SK-N-MC (cell line): ENCODE measurements at regions not wholly inside any gene's neighbourhood (a gene's known extent, or its start where the extent isn't known, plus 50 kb on each side); places are given as distances from the start of the nearest gene placed in this dataset.

Experiments
- DNase-seq: peaks from one replicate; pipeline ENCODE4 v3.0.0-alpha.2; 2011; ENCODE audit warnings: low read depth, low spot score
- H3K27ac ChIP-seq: fragments of 200-600 bp; sonication (generic); 2 replicates; pipeline ENCODE4 v1.5.1; 2016; ENCODE audit warnings: mixed run types
- H3K36me3 ChIP-seq: fragments of 200-600 bp; sonication (generic); 2 replicates; pipeline ENCODE4 v1.6.1; 2017; ENCODE audit warnings: antibody characterized with exemption, low read length, mixed read lengths; ENCODE audit not compliant: insufficient read depth
- H3K4me3 ChIP-seq: fragments of 200-600 bp; sonication (generic); 2 replicates; pipeline ENCODE4 v1.5.1; 2016
- H3K9ac ChIP-seq: fragments of 200-600 bp; sonication (generic); 2 replicates; pipeline ENCODE4 v1.8.0; 2017; ENCODE audit warnings: mixed run types, mixed read lengths; ENCODE audit not compliant: insufficient read length
- H3K9me3 ChIP-seq: fragments of 200-600 bp; sonication (generic); 2 replicates; pipeline ENCODE4 v1.6.1; 2017; ENCODE audit warnings: low read depth, mild to moderate bottlenecking, antibody characterized with exemption, low read length, moderate library complexity, mixed read lengths
- EZH2 ChIP-seq: fragments of 200-600 bp; sonication (generic); IDR thresholded peaks from one replicate; pipeline ENCODE4 v1.6.1; 2017; ENCODE audit warnings: antibody characterized with exemption
- FOXP2 ChIP-seq: optimal IDR thresholded peaks from 2 replicates; pipeline ENCODE3; 2011; ENCODE audit warnings: mild to moderate bottlenecking, moderate library complexity; ENCODE audit not compliant: insufficient read depth; ENCODE audit errors: extremely low read length, control extremely low read depth
- POLR2AphosphoS5 ChIP-seq: IDR thresholded peaks from 2 replicates; pipeline ENCODE4 v1.6.1; 2012; ENCODE audit warnings: mild to moderate bottlenecking, low read depth, low read length, borderline replicate concordance

DNA sequence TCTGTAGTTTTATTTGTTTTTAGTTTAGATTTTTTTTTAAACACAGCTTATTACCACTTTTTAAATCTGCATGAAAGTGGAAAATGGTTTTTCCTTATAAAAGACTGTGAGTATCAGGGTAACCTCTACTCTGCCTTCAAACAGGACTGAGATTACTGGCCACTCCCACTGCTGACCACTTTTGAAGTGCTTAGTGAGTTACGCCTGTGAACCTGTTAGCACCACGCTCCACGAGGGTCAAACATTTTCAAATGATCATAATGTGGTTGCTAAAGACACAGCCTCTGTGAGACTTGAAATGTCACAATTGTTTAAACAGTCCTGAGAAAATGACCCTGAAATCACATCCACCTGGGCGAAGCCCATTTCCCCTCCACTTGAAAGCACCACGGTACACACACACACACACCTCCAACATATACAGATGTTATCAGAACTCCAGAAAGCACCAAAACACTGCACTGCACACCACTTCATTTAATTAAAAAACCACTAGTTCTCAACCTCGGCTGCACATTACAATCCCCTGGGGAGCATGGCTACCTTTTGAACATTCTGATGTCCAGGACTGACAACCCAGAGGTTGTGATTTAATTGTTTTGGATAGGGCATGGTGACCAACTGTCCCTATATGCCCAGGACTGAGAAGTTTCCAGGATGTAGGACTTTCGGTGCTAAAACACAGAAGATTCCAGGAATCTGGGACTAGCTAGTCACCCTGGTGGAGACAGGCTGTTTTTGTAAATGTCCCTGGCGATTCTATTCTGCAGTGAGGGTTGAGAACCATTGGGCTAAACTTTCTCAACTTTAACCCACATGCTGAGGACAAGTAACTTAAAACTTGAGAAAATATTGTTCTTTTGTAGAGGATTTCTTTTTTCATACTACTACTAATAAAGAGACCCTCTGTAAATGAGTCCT is 176.4 kb upstream of the MYLIP start:
- Histone ChIP-seq H3K9me3 (no peaks in the 10 kb centered on the region), H3K36me3 (no peaks in the 10 kb centered on the region), H3K27ac (peak overlapping the region; percentile 98), H3K9ac (peak overlapping the region; percentile 34), H3K4me3 (peak overlapping the region; percentile 62)
- TF ChIP-seq FOXP2 (no peak), EZH2 (no peak), POLR2AphosphoS5 (no peak)
- DNase-seq, result no peak

DNA sequence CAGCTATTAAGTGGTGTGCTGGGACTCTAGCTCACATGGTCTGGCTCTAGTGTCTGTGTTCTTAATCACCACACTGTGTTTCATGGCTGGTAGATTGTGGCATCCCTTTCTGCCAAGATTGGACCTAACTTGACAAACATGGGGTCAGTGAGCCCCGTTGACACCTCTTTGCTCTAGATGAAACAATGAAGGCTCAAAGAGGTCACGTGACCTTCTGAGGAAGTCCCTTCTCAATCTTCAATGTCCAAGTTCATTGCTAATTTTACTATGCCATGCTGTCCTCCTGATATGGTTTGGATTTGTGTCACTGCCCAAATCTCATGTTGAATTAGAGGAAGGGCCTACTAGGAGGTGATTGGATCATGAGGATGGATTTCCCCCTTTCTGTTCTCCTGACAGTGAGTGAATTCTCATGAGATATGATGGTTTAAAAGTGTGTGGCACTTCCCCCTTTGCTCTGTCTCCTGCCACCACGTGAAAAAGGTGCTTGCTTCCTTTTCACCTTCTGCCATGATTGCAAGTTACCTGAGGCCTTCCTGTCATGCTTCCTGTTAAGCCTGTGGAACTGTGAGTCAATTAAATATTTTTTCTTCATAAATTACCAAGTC is 177.8 kb upstream of the MYLIP start:
- TF ChIP-seq POLR2AphosphoS5 (no peak), EZH2 (no peak), FOXP2 (no peak)
- Histone ChIP-seq H3K9ac (no peak overlapping the region), H3K36me3 (no peaks in the 10 kb centered on the region), H3K4me3 (no peak overlapping the region), H3K27ac (no peak overlapping the region), H3K9me3 (no peaks in the 10 kb centered on the region)
- DNase-seq, result no peak

DNA sequence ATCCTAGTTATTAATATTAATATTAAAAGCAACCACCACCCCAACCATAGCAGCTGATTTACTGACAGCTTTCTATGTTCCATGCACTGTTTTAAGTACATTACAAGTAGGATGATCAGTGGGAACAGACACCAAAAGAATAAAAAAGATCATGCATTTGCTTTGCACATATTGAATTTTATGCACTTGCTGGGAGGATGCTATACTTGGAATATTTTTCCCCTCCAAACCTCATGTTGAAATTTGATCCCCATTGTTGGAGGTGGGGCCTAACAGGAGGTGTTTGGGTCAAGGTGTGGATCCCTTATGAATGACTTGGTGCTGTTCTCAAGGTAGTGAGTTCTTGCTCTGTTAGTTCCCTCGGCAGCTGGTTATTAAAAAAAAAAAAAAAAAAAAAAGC is 178.9 kb upstream of the MYLIP start:
- Histone ChIP-seq H3K9ac (no peak overlapping the region), H3K27ac (no peak overlapping the region), H3K4me3 (no peak overlapping the region), H3K9me3 (no peaks in the 10 kb centered on the region), H3K36me3 (no peaks in the 10 kb centered on the region)
- DNase-seq, result no peak
- TF ChIP-seq POLR2AphosphoS5 (no peak), FOXP2 (no peak), EZH2 (no peak)

DNA sequence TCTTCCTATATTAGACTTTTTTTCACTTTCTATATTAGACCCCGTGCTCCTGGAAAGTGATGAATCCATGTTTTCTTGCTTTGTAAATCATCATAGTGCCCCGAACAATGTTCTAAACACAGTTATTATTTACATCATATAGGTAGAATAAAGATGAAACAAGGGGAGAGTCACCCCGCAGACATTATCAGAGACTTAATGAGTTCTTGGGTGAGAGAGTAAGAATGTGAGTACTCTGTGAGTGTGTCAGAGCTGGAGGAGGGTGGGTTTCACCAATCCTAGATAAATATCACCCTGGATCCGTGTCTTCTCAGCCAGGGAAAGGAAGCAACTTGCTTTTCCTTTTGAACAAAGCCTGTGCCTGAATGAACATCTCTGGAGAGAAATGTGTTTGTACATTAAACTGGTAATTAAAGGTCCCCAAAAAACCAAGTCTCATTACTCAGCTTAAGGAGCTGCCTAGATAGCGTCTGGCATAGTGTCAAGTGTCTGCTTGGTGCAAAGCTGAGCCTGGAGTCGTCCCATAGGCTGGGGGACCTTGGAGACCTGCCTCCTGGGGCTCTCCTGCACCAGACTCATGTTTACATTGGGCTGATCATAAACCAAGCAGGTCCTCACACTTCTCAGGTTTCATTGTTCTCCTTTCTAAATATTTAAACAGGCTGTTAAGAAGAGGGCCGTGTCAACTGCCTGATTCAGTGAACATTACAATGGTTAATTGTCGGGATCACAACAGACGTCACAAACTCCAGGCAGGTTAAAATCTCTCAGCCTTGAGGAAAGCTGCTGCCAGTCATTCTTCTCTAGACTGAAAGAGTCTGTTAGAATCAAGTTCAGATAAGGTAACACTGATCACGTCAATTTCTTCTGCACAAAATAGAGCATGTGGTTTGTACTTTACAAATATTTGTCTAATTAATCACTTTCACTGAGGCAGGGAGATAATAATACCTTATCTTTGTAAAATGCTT is 179.7 kb upstream of the MYLIP start:
- H3K9ac ChIP-seq, result no peak overlapping the region
- DNase-seq, result no peak
- H3K36me3 ChIP-seq, result no peaks in the 10 kb centered on the region
- TF ChIP-seq POLR2AphosphoS5 (no peak), EZH2 (no peak), FOXP2 (no peak)
- H3K4me3 ChIP-seq, result no peak overlapping the region
- 0 out of 2 replicates have a peak overlapping the region, but pooled peaks have one; percentile 3 for H3K27ac ChIP-seq
- no peaks in the 10 kb centered on the region for H3K9me3 ChIP-seq

DNA sequence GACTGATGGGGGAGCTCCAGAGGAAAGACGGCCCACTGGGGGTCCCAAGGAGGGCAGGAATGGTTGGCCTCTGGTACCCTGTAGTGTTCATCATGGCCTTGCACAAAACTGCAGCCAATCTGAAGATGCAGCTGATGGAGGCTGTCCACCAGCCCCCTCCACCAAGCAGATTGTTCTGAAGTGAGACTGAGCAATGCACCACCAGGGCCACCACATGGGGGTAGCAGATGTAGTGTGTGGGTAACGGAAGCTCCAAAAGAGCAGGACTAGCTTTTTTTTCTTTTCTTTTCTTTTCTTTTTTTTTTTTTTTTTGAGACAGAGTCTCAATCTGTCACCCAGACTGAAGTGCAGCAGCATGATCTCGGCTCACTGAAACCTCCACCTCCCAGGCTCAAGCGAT is 181.0 kb upstream of the MYLIP start:
- H3K9ac ChIP-seq, result no peak overlapping the region
- DNase-seq, result no peak
- H3K9me3 ChIP-seq, result no peaks in the 10 kb centered on the region
- no peak for TF ChIP-seq EZH2
- no peak for TF ChIP-seq FOXP2
- no peak for TF ChIP-seq POLR2AphosphoS5
- H3K4me3 ChIP-seq, result no peak overlapping the region
- H3K36me3 ChIP-seq, result no peaks in the 10 kb centered on the region
- no peak overlapping the region for H3K27ac ChIP-seq

DNA sequence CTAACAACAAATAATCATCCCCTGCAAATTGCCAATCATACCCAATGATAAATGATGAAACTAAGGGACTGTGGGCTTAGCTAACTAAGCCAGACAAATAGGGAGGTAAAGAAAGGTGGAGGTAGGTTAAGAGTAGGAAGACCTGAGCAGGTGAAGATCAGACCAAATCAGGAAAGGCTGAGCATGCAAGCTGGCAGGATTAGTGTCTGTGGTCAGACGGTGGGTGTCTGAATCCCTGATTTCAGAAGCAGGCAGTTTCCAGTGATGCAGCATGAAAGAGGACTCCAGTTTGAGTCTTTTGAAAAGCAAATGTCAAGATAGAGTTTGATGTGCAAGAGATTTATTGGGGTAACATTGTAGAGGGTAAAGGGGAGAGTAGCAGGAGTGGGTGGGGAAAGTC is 181.4 kb upstream of the MYLIP start:
- TF ChIP-seq EZH2, result no peak
- no peak for TF ChIP-seq POLR2AphosphoS5
- TF ChIP-seq FOXP2, result no peak
- no peak for DNase-seq
- Histone ChIP-seq H3K27ac (no peak overlapping the region), H3K4me3 (no peak overlapping the region), H3K9me3 (no peaks in the 10 kb centered on the region), H3K9ac (no peak overlapping the region), H3K36me3 (no peaks in the 10 kb centered on the region)

DNA sequence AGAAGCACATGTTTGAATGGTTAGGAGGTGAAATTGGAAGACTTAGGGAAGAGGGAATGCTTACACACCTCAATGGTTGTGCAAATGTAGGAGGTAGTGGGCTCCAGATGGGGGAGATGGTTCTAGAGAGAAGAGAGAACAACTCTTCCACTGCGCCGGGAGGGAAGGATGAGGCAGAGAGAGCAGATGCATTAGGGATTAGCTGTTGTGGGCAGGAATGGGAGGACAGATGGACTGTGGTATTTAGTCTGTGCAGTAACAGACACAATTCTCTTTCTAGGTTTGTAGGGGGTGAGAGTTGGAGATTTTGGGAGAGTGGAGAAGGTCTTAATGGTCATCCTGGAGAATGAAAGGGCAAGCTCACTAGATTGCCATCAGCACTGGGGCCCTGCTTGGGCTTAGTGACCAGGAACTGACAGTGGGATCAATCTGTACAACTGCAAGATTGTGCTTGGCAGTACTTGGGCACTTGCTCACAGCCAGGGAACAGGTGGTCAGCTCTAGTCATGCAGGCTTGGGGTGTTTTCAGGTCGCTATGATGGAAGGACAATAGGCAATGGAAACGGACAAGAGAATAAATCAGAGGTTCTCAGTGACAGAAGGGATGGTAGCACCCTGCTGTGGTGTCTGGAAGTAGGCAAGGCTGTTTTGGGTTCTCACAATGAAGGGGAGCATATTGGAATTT is 182.0 kb upstream of the MYLIP start:
- no peaks in the 10 kb centered on the region for H3K36me3 ChIP-seq
- no peak overlapping the region for H3K9ac ChIP-seq
- H3K4me3 ChIP-seq, result no peak overlapping the region
- DNase-seq, result no peak
- TF ChIP-seq FOXP2, result no peak
- no peak for TF ChIP-seq EZH2
- TF ChIP-seq POLR2AphosphoS5, result no peak
- no peak overlapping the region for H3K27ac ChIP-seq
- H3K9me3 ChIP-seq, result no peaks in the 10 kb centered on the region

DNA sequence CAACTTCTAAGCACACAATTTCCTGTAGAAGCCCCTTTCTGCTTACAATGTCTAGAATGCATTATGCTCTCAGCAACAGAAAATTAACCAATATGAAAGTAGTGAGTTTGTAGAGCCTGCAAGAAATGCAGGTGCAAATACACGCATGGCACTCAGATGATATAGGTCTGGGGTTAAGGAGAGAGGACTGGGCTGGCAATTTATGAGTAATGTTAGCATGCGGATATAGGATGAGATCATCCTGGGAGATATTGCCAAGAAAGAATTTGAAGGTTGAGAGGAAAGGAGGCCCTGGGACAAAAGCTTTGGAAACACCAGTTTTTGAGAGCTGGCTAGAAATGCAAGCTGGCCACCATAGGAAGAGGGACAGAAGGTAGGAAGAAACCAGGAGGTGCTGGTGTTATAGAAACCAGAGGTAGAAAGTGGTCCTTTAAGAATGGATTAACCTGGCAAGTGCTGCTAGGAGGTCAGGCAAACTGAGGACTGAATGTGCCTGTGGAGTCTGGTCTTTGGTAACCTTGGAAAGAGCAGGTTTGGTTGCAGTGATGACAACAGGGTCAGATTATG is 183.2 kb upstream of the MYLIP start:
- DNase-seq, result no peak

More for the DNA sequence above, 183.2 kb upstream of the MYLIP start:
- TF ChIP-seq EZH2 (no peak), POLR2AphosphoS5 (no peak), FOXP2 (no peak)
- Histone ChIP-seq H3K9me3 (no peaks in the 10 kb centered on the region), H3K27ac (no peak overlapping the region), H3K36me3 (no peaks in the 10 kb centered on the region), H3K9ac (no peak overlapping the region), H3K4me3 (no peak overlapping the region)
